Stimulated activated CD4-positive, alpha-beta T cell treated with anti-CD3 and anti-CD28 coated beads, TNF-alpha, amount 100 ng/mL, for 48 hours (primary cell): ENCODE measurements at regions not wholly inside any gene's neighbourhood (a gene's known extent, or its start where the extent isn't known, plus 50 kb on each side); places are given as distances from the start of the nearest gene placed in this dataset.

Experiments
- DNase-seq, 3 donors: peaks; one replicate each; pipeline ENCODE4 v3.0.0-alpha.2; 2020; ENCODE audit warnings: low read depth in 3 of 3

- no peak for DNase-seq
Measured at GRCh38 chr6:148242180-148242579, 100.5 kb upstream of the SASH1 start.

- DNase-seq: no peak
Measured at GRCh38 chr6:148244217-148244935, 98.3 kb upstream of the SASH1 start.

- DNase-seq: no peak
Measured at GRCh38 chr6:148247386-148248063, 95.1 kb upstream of the SASH1 start.

GRCh38 chr6:148249160-148249559 lies 93.5 kb upstream of the SASH1 start:
- no peak for DNase-seq

GRCh38 chr6:148249679-148250375 lies 92.8 kb upstream of the SASH1 start:
- no peak for DNase-seq

GRCh38 chr6:148250975-148251685 lies 91.5 kb upstream of the SASH1 start:
- DNase-seq: no peak

- no peak for DNase-seq
Measured at GRCh38 chr6:148251891-148252290, 90.7 kb upstream of the SASH1 start.

- DNase-seq: no peak
Measured at GRCh38 chr6:148257810-148258209, 84.8 kb upstream of the SASH1 start.

- no peak for DNase-seq
Measured at GRCh38 chr6:148258868-148259267, 83.8 kb upstream of the SASH1 start.

- DNase-seq: no peak
Measured at GRCh38 chr6:148261470-148261869, 81.2 kb upstream of the SASH1 start.

- no peak for DNase-seq
Measured at GRCh38 chr6:148263010-148263409, 79.6 kb upstream of the SASH1 start.

GRCh38 chr6:148263961-148264360 lies 78.7 kb upstream of the SASH1 start:
- DNase-seq: no peak

- no peak for DNase-seq
Measured at GRCh38 chr6:148265054-148265453, 77.6 kb upstream of the SASH1 start.

- DNase-seq: no peak
Measured at GRCh38 chr6:148269386-148269785, 73.3 kb upstream of the SASH1 start.

- no peak for DNase-seq
Measured at GRCh38 chr6:148271711-148272439, 70.8 kb upstream of the SASH1 start.

- DNase-seq: no peak
Measured at GRCh38 chr6:148272597-148272996, 70.0 kb upstream of the SASH1 start.

GRCh38 chr6:148273962-148274752 lies 68.5 kb upstream of the SASH1 start:
- DNase-seq: no peak

- no peak for DNase-seq
Measured at GRCh38 chr6:148274809-148275208, 67.8 kb upstream of the SASH1 start.

- DNase-seq: no peak
Measured at GRCh38 chr6:148285205-148285604, 57.4 kb upstream of the SASH1 start.

GRCh38 chr6:148286563-148286962 lies 56.1 kb upstream of the SASH1 start:
- no peak for DNase-seq
